ENCODE measurements at regions not wholly inside any gene's neighbourhood (a gene's known extent, or its start where the extent isn't known, plus 50 kb on each side); places are given as distances from the start of the nearest gene placed in this dataset.

- DNase-seq = no peak
Observed at GRCh38 chr11:70522593-70523311, 124.4 kb downstream of the CTTN start.

DNA sequence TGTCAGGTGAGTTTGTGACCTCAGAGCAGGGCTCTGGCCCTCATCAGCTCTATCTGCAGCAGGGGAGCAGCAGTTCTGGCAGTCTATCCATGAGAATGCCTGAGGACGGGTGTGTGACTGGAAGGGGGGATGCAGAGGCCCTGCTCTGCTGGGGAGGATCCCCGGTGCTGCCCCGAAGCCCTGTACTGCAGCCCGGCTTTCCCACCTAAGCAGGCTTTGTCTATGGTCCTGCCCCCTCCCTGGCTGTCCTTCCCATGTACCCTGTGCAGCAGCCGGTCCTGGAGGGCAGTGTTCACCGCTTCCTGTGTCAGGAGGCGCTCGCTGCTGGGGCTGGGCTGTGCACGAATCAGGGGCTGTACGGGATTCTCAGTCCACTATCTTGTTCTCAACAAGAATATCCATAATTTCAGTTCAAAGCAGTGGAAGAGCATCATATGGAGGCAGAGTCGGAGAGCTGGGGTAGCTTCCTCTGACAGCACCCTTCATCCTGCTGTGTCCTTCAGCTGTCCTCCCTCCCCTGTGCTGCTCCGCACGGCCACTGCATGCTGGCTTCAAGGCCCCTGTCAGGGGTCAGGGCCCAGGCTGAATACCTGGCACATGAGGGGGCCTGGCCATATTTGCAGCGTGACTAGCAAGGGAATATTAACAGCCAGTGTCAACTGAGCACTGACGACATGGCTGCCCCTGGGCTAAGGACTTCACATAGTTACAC lies 125.2 kb downstream of the CTTN start:
- no peak for DNase-seq

DNA sequence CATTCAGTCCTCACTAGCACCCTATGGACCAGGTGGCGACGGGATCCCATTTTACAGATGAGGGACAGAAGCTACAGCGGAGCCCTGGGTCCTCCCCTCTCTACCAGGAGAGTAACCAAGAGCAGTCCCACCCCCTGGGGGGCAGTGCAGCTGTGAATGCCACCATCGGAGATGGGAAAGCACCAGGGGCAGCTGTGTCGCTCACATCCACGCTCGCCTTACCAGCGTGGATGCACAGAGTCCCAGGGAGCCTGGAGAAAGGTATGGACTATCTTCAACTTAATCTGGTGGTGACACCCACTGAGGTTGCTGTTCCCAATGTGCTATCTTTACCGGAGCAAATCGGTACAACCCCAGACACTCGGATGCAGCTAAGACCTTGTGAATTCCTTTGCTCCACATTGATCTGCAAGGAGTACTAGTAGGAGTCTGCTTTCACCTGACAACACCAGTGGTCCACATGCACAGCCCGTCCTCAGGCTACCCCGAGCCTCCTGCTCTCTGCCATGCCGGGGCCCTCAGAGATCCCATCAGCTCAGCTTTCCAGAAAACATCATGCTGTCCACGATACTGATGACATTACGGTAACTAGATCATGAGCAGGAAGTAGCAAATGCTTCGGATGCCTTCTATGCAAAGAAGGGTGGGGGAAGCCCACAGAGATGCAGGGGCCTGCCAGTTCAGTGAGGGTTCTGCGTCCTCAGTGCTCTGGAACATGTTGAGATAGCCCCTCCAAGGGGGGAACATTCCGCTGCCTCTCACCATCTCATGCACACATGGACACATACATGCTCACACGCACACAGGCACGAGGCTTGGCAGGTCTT lies 126.0 kb downstream of the CTTN start:
- DNase-seq = no peak

- no peak for DNase-seq
Observed at GRCh38 chr11:70525006-70525405, 126.7 kb downstream of the CTTN start.

GRCh38 chr11:70525466-70525865 lies 127.1 kb downstream of the CTTN start:
- no peak for DNase-seq

DNA sequence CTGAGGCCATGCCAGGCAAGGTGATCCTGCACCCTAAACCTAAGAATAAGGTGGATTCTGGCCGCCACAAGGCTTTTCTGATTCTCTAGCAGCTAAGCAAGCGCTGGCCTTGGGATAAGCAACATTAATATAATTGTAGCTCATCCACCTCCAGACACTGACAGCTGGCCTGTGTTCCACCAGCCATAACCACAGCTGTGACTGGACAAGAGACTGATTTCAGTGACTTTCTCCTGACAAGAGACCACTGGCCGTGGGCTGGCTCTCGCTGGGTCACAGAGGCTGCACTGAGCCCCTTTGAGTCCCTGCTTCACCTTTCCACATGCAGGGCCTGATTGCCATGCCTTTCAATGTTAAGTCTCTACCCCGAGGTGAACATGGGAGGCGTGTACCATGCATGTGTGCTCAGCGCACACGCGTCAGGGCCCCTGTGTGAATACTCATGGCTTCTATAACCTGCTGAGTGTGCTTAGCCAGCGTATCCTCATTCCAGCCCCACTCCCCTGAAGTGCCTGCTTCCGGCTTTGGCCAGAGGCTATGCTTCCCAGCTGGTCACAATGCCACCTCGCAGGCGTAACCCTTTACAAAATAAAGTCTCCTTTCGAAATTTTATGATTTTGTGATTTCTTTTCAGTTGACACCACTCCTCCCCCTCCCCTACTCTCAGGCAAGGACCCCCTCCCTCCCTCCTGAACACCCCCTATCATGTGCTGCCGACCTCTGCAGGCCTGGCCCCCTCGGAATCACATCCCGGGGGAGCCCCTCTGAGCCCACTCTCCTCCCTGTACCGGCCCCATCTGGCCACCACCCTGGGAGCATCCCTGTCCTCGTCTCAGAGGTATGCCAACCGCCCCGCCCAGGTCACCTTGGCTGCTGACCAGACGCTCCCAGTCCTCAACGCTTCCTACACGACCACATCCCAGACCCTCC lies 128.1 kb downstream of the CTTN start:
- DNase-seq = no peak

GRCh38 chr11:70527046-70527395 lies 128.7 kb downstream of the CTTN start:
- no peak for DNase-seq

DNA sequence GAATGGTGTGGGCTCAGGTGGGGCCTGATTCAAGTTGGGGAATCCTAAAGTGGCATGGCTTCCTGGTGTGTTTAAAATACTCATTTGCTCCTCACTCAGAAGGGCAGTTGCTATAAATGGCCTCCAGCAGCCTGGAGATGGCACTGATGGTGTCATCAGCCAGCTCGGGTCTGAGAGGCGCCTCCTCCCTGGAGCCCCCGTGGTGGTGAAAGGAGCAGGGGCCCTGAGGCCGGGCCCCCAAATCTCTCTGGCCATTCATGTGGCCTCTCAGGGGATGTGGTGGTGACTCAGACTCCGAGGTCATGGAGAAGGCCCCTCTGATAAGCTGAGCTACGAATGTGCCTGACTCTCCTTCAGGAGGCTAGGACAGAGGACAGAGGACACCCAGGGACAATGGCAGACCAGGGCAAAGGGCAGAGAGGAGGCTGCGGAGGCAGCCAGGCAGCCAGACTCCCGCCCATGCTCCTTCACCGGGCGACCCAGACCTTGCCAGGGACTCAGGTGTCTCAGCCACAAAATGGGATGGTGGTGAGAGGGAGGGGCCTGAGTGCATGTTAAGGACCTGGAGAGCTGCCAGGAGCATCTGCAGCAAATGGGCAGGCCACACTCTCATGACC lies 129.2 kb downstream of the CTTN start:
- no peak for DNase-seq

DNA sequence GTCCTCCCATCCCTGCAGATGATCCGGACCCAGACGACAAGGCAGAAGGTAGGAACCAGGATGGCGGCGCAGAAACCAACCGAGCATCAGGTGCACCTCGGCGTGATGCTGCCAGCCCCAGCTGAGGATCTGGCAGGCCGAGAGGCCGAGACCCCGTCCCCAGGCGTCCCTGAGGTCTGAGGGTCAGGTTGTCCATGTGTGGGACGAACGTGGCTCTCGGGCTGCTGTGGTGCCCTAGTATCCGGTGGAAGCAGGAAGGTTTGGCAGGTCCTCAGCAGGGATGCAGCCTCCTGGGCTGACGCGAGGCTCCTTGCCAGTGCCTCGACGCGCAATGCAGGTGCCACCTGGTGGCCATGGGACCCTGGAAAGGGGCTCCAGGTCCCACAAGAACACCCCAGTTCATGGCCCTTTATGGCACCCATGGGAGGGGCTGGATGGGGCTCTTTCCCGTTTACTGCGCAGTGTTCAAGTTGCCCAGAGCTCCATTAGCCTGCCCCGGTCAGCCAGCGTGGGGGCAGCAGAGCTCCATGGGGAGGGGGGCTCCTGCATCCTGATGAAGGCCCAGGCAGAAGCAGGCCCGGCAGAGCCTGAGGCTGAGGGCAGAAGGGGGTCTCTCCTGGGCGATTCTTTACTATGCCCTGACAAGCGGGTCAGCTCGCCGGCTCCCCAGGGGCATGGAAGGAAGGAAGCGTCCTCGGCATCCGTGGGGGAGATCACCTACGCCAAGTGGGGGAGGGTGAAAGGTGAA lies 129.9 kb downstream of the CTTN start:
- no peak for DNase-seq

GRCh38 chr11:70528794-70529580 lies 130.7 kb downstream of the CTTN start:
- DNase-seq = no peak

GRCh38 chr11:70530010-70530409 lies 131.7 kb downstream of the CTTN start:
- DNase-seq = no peak

DNA sequence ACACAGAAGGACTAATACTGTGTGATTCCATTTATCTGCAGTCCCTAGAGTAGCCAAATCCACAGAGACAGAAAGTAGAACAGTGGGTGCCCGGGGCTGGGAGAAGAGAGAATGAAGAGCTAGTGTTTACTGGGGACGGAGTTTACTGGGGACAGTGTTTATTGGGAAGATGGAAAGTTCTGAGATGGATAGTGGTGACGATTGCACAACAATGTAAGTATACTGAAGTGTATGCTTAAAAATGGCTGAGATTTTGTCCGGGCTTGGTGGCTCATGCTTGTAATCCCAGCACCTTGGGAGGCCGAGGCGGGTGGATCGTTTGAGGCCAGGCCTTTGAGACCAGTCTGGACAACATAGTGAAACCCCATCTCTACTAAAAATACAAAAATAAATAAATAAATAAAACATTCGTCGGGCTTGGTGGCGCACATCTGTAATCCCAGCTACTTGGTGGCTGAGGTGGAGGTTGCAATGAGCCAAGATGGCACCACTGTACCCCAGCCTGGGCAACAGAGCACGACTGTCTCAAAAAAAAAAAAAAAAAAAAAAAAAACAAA lies 132.4 kb downstream of the CTTN start:
- DNase-seq = no peak

GRCh38 chr11:70531281-70532065 lies 133.1 kb downstream of the CTTN start:
- DNase-seq = no peak

- no peak for DNase-seq
Observed at GRCh38 chr11:70532066-70532440, 133.7 kb downstream of the CTTN start.

DNA sequence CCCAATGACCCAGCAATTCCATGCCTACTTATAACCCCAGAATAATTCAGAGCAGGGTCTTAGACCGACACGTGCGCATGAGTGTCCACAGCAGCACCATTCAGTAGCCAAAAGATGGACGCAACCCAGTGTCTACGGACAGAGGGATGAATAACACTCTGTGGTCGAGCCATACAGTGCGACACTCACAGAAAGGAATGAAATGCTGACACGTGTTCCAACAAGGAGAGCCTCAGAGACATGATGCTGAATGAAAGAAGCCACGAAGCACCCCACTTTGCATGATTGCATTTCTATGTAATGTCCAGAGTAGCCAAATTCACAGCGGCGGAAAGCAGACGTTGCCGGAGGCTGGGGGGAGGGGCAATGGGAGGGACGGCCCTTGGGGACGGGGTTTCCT lies 134.4 kb downstream of the CTTN start:
- no peak for DNase-seq

- DNase-seq = no peak
Observed at GRCh38 chr11:70535191-70535971, 137.1 kb downstream of the CTTN start.

DNA sequence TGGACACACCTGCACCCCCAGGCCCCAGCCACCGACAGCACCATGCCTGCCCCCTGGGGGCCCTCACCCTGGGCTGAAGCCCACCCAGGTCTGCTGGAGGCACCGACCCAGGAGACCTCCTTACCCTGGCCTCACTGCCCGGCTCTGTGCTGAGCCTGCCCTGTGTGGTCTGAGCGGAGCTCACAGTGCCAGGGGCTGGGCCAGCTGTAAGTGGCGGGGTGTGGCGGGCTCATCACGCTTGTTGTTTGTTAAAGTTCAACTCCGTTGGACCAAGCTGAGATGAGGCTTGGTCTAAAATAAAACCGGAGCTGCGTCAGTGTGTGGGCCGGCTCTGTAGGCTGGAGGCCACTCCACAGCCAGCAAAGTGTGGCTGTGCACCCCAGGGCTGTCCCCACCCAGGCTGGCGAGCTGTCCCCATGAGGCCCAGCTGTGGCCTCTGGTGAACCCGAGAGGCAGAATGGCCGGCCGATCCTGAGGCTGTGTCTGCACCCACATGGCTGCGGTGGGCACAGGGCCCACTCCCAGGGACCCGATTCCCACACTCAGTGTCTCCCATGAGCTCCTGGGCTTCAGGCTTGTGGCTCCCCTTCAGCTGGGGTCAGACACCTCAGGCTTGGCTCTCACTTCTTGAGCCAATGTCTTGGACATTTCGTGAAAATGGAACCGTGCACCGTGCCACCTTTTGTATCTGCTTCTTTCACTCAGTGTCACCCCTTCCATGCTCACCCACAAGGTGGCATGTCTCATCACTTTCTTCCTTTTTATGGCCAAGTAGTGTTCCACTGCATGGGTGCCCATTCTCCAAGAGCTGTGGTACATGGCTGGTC lies 137.9 kb downstream of the CTTN start:
- DNase-seq = no peak
